HepG2 (cell line): ENCODE measurements at regions not wholly inside any gene's neighbourhood (a gene's known extent, or its start where the extent isn't known, plus 50 kb on each side); places are given as distances from the start of the nearest gene placed in this dataset.
A peak's percentile ranks its signal among the peaks of the same experiment; 100 is the strongest.

Experiments
- ATAC-seq: fragments of 200-7000 bp; cut with Tn5 transposase; 3 replicates; pipeline ENCODE4 v1.9.1; 2020; ENCODE audit warnings: mild to moderate bottlenecking, moderate library complexity
- BruUV-seq: library from RNA; stranded (reverse); fragments of 400-500 nt; replicated peaks from 2 replicates; lab custom pipeline; 2021; lab: Mats Ljungman, UMichigan
- CTCF ChIA-PET: fragments of 300-600 bp; formaldehyde crosslinking; extraction: SDS; loops from one replicate; lab custom pipeline; 2021; ENCODE audit warnings: low total read pairs, inconsistent platforms, low intra/inter-chr PET ratio; lab: Yijun Ruan, JAX
- POLR2A ChIA-PET: fragments of 350-600 bp; sonication (Branson Sonifier 250); formaldehyde crosslinking; loops from one replicate; lab custom pipeline; 2020; ENCODE audit warnings: antibody characterized with exemption, inconsistent platforms; lab: Yijun Ruan, JAX
- DNase-seq: peaks from one replicate; pipeline ENCODE4 v3.0.0-alpha.2; 2015; ENCODE audit warnings: low spot score
- FAIRE-seq: peaks from 3 replicates; lab custom pipeline; 2011; peaks lifted over from hg19 to GRCh38; lab: Jason Lieb, UNC
- H2AFZ ChIP-seq: one replicate; pipeline ENCODE4 v1.6.1; 2011; ENCODE audit warnings: low read length, inconsistent platforms
- H3K27ac ChIP-seq: fragments of 300-600 bp; 3 replicates; pipeline ENCODE4 v1.8.0; 2011; ENCODE audit warnings: mixed run types, mild to moderate bottlenecking, mixed read lengths, low read length, inconsistent platforms; ENCODE audit not compliant: insufficient read depth; ENCODE audit errors: extremely low read length
- H3K27me3 ChIP-seq, 2 experiments: fragments of 200-600 bp in 1 of 2; 2 replicates in 1 of 2; 3 replicates in 1 of 2; pipeline versions ENCODE4 v1.6.0 to v1.8.0; 2011; ENCODE audit warnings: low read length in 2 of 2, mild to moderate bottlenecking in 2 of 2, moderate library complexity in 2 of 2, inconsistent platforms in 1 of 2; ENCODE audit not compliant: insufficient read depth in 2 of 2, control insufficient read depth in 1 of 2
- H3K36me3 ChIP-seq, 2 experiments: fragments of 200-600 bp in 1 of 2; replicated peaks in 1 of 2; 2 replicates in 1 of 2; 3 replicates in 1 of 2; pipeline versions ENCODE4 v1.5.1 to v1.8.0; 2011; ENCODE audit warnings: low read length in 2 of 2, inconsistent platforms in 1 of 2; ENCODE audit not compliant: insufficient read depth in 2 of 2, control insufficient read depth in 1 of 2
- H3K4me1 ChIP-seq: 2 replicates; pipeline ENCODE4 v1.5.1; 2012; ENCODE audit warnings: low read length, inconsistent platforms; ENCODE audit not compliant: insufficient read depth
- H3K4me2 ChIP-seq: 2 replicates; pipeline ENCODE4 v1.6.0; 2011; ENCODE audit warnings: low read depth, low read length, inconsistent platforms
- H3K4me3 ChIP-seq, 3 experiments: fragments of 200-600 bp in 1 of 3; sonication (generic), shearing (Covaris generic) in 1 of 3; replicated peaks in 1 of 3; 2 replicates each; pipeline ENCODE4 v1.5.1; 2011 to 2016; ENCODE audit warnings: low read length in 3 of 3, inconsistent platforms in 2 of 3, low read depth in 2 of 3, mild to moderate bottlenecking in 2 of 3, control low read depth in 1 of 3, mixed read lengths in 1 of 3; ENCODE audit not compliant: insufficient read depth in 1 of 3
- H3K79me2 ChIP-seq: one replicate; pipeline ENCODE4 v1.6.1; 2011; ENCODE audit warnings: low read length, inconsistent platforms; ENCODE audit not compliant: insufficient read depth
- H3K9ac ChIP-seq: 2 replicates; pipeline ENCODE4 v1.6.0; 2011; ENCODE audit warnings: mild to moderate bottlenecking, low read depth, low read length, inconsistent platforms; ENCODE audit not compliant: insufficient read depth
- H3K9me3 ChIP-seq: 2 replicates; pipeline ENCODE4 v1.5.1; 2012; ENCODE audit warnings: mild to moderate bottlenecking, low read length
- H4K20me1 ChIP-seq: 2 replicates; pipeline ENCODE4 v1.6.0; 2011; ENCODE audit warnings: inconsistent platforms, mild to moderate bottlenecking, low read length, moderate library complexity; ENCODE audit not compliant: insufficient read depth
- ATF7 ChIP-seq, 2 experiments: fragments of 450-650 bp in 1 of 2; sonication (generic) in 1 of 2; formaldehyde crosslinking in 1 of 2; IDR thresholded peaks; 2 replicates each; pipeline versions ENCODE4 v1.4.0 to v1.6.1; 2016 to 2020; ENCODE audit warnings: antibody characterized with exemption in 1 of 2, mild to moderate bottlenecking in 1 of 2, missing genetic modification reagents in 1 of 2
- CBX5 ChIP-seq: sonication (generic); formaldehyde crosslinking; IDR thresholded peaks from 2 replicates; pipeline ENCODE4 v1.4.0; 2020; ENCODE audit warnings: missing genetic modification reagents, borderline replicate concordance
- HCFC1 ChIP-seq: fragments of 150-350 bp; IDR thresholded peaks from 2 replicates; pipeline ENCODE4 v1.6.1; 2014; ENCODE audit warnings: low read depth, low read length
- KDM6A ChIP-seq: IDR thresholded peaks from 2 replicates; pipeline ENCODE4 v1.6.1; 2016; ENCODE audit warnings: low read depth
- MLLT10 ChIP-seq: sonication (generic); formaldehyde crosslinking; IDR thresholded peaks from 2 replicates; pipeline ENCODE4 v1.4.0; 2020; ENCODE audit warnings: missing genetic modification reagents
- SOX13 ChIP-seq, 3 experiments: fragments of 450-650 bp in 1 of 3; sonication (generic) in 1 of 3; formaldehyde crosslinking in 1 of 3; IDR thresholded peaks in 2 of 3; conservative IDR thresholded peaks in 1 of 3; 2 replicates each; pipeline versions ENCODE4 v1.5.0 to v1.6.1; 2016 to 2020; ENCODE audit warnings: antibody characterized with exemption in 1 of 3, mild to moderate bottlenecking in 1 of 3, missing compliant biosample characterization in 1 of 3, missing genetic modification reagents in 1 of 3, moderate library complexity in 1 of 3
- ZNF792 ChIP-seq: IDR thresholded peaks from 2 replicates; pipeline ENCODE4 v1.6.1; 2016
- WGBS: methylation state at CpG from one replicate; pipeline ENCODE4 v1.1.6; 2017; ENCODE audit warnings: low lambda C conversion rate; 5-methylcytosine and 5-hydroxymethylcytosine counted together
- in situ Hi-C: cut with HindIII; loops from 2 replicates; pipeline ENCODE4 v1.10.0; 2017; ENCODE audit warnings: low pct_unique_long_range_greater_than_20kb; ENCODE audit not compliant: extremely low pct_ligation_motif_present
- intact Hi-C: fragments of 100-400 bp; cut with micrococcal nuclease; formaldehyde crosslinking; loops from one replicate; pipeline ENCODE4 v1.10.0; 2022; ENCODE audit not compliant: unreplicated experiment
- TF ChIP-seq, protein P1 (sequence below): IDR thresholded peaks from 2 replicates; pipeline ENCODE4 v1.6.1; 2018; ENCODE audit warnings: missing genetic modification reagents
- TF ChIP-seq, protein P2 (sequence below): fragments of 450-650 bp; IDR thresholded peaks from 2 replicates; pipeline ENCODE4 v1.6.1; 2017; ENCODE audit warnings: mild to moderate bottlenecking

DNA sequence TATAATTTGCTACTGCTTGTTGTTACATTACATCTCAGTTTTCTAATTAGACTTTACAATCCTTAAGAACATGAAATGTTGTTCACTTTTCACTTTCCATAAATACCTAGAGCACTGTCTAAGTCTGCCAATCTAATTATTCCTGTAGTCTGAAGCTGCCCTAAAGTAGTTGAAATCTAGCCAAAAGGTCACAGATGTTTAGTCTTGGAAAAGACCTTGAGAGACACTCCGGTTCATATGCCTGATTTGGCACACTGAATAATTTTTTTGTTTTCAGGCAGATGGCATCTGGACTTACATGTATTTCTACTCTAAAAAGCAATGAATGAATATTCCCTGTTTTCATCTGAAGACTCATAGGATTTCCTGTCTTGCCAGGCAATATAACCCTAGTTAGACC, 359.1 kb downstream of the ANKRD7 start (continued):
- TF ChIP-seq CBX5 (no peak), MLLT10 (CRISPR knock-in tag) (no peak), SOX13 (IDR thresholded peaks at IDR 0.05) (no peak), SOX13 (CRISPR knock-in tag; conservative IDR thresholded peaks at IDR 0.05 in 1 of 2, IDR thresholded peaks at IDR 0.05 in 1 of 2) (no peak), HCFC1 (no peak), KDM6A (CRISPR knock-in tag) (no peak)
- TF ChIP-seq, protein P1, sequence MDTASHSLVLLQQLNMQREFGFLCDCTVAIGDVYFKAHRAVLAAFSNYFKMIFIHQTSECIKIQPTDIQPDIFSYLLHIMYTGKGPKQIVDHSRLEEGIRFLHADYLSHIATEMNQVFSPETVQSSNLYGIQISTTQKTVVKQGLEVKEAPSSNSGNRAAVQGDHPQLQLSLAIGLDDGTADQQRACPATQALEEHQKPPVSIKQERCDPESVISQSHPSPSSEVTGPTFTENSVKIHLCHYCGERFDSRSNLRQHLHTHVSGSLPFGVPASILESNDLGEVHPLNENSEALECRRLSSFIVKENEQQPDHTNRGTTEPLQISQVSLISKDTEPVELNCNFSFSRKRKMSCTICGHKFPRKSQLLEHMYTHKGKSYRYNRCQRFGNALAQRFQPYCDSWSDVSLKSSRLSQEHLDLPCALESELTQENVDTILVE (CRISPR knock-in tag) = no peak
- TF ChIP-seq, protein P2, sequence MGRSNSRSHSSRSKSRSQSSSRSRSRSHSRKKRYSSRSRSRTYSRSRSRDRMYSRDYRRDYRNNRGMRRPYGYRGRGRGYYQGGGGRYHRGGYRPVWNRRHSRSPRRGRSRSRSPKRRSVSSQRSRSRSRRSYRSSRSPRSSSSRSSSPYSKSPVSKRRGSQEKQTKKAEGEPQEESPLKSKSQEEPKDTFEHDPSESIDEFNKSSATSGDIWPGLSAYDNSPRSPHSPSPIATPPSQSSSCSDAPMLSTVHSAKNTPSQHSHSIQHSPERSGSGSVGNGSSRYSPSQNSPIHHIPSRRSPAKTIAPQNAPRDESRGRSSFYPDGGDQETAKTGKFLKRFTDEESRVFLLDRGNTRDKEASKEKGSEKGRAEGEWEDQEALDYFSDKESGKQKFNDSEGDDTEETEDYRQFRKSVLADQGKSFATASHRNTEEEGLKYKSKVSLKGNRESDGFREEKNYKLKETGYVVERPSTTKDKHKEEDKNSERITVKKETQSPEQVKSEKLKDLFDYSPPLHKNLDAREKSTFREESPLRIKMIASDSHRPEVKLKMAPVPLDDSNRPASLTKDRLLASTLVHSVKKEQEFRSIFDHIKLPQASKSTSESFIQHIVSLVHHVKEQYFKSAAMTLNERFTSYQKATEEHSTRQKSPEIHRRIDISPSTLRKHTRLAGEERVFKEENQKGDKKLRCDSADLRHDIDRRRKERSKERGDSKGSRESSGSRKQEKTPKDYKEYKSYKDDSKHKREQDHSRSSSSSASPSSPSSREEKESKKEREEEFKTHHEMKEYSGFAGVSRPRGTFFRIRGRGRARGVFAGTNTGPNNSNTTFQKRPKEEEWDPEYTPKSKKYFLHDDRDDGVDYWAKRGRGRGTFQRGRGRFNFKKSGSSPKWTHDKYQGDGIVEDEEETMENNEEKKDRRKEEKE = no peak

DNA sequence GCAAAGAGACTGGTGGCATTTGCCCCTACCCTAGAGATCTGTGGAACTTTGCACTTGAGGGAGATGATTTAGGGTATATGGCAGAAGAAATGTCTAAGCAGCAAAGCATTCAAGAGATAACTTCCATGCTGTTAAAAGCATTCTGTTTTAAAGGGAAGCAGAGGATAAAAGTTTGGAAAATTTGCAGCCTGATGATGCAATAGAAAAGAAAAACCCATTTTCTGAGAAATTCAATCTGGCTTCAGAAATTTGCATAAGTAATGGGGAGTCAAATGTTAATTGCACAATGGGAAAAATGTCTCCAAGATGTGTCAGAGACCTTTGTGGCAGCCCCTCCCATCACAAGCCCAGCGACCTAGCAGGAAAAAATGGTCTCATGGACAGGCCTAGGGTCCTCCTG, 361.7 kb downstream of the ANKRD7 start:
- POLR2A ChIA-PET = no interaction called here
- in situ Hi-C loops = no loop called here
- no peak overlapping the region for H3K4me3 ChIP-seq
- H2AFZ ChIP-seq = no peak overlapping the region
- no peak overlapping the region for H3K4me2 ChIP-seq
- CTCF ChIA-PET = no interaction called here
- H3K9me3 ChIP-seq = peaks cover 43% of the 10 kb centered on the region
- FAIRE-seq (no peak), ATAC-seq (no peak), DNase-seq (no peak)
- H3K27ac ChIP-seq = no peak overlapping the region
- no peaks in the 10 kb centered on the region for H3K79me2 ChIP-seq
- intact Hi-C loops = no loop called here
- BruUV-seq = no TSS peak
- H3K9ac ChIP-seq = no peak overlapping the region
- no peaks in the 10 kb centered on the region for H4K20me1 ChIP-seq
- no peaks in the 10 kb centered on the region for H3K36me3 ChIP-seq
- 0% methylated on average over 1 of the region's 1 CpG for WGBS
- H3K4me1 ChIP-seq = no peaks in the 10 kb centered on the region
- TF ChIP-seq ATF7 (IDR thresholded peaks at IDR 0.05) (peak; percentile 15; the same call in 1 of the 2 replicates), ATF7 (CRISPR knock-in tag; IDR thresholded peaks at IDR 0.05) (no peak), ZNF792 (CRISPR knock-in tag) (no peak)
- H3K27me3 ChIP-seq = no peaks in the 10 kb centered on the region
